ENCODE measurements at regions not wholly inside any gene's neighbourhood (a gene's known extent, or its start where the extent isn't known, plus 50 kb on each side); places are given as distances from the start of the nearest gene placed in this dataset.
A peak's percentile ranks its signal among the peaks of the same experiment; 100 is the strongest.

- Histone ChIP-seq H3F3A (ENCODE audit: low read length, unreplicated experiment) (no peaks in the 10 kb centered on the region), H2AFZ (ENCODE audit: low read length) (no peak overlapping the region), H3K79me2 (ENCODE audit: low read length) (no peaks in the 10 kb centered on the region), H3K9me3 (ENCODE audit: low read length) (no peaks in the 10 kb centered on the region), H3K4me3 (ENCODE audit: low read length) (no peak overlapping the region), H4K20me1 (ENCODE audit: low read length) (no peaks in the 10 kb centered on the region), H3K27ac (ENCODE audit: low read length) (no peak overlapping the region), H3K4me2 (ENCODE audit: low read length) (no peak overlapping the region), H3K4me1 (ENCODE audit: insufficient read depth, low read length) (no peaks in the 10 kb centered on the region), H3K36me3 (ENCODE audit: low read depth, low read length) (no peaks in the 10 kb centered on the region), H3K9me2 (replicated peaks; ENCODE audit: low read length) (no peaks in the 10 kb centered on the region), H3K9ac (ENCODE audit: low read length) (no peak overlapping the region), H3K27me3 (ENCODE audit: low read length) (no peaks in the 10 kb centered on the region)
- ATAC-seq = peak; percentile 68
- CTCF ChIA-PET = no interaction called here
- peak; percentile 57 for DNase-seq
- intact Hi-C loops (cut with micrococcal nuclease) = loop anchor here (2.0 kb wide), 1 partner anchor 326 kb away; no protein-coding TSS in a partner anchor
- TF ChIP-seq CTCF (conservative IDR thresholded peaks at IDR 0.05; ENCODE audit: low read depth, low read length) = peak; percentile 71
- TF ChIP-seq EZH2 (IDR thresholded peaks at IDR 0.05; ENCODE audit: low read length, unreplicated experiment) = no peak
- BruUV-seq (replicated peaks) = no TSS peak
- POLR2A ChIA-PET (ENCODE audit: unreplicated experiment) = no interaction called here
Measured at GRCh38 chr14:25132732-25133422, 82.9 kb upstream of the STXBP6 start.

GRCh38 chr14:25132094-25132493, 82.1 kb upstream of the STXBP6 start:
- Histone ChIP-seq H2AFZ (ENCODE audit: low read length) (no peak overlapping the region), H3K9me2 (replicated peaks; ENCODE audit: low read length) (no peaks in the 10 kb centered on the region), H4K20me1 (ENCODE audit: low read length) (no peaks in the 10 kb centered on the region), H3K36me3 (ENCODE audit: low read depth, low read length) (no peaks in the 10 kb centered on the region), H3K4me1 (ENCODE audit: insufficient read depth, low read length) (no peaks in the 10 kb centered on the region), H3K9ac (ENCODE audit: low read length) (no peak overlapping the region), H3K27ac (ENCODE audit: low read length) (no peak overlapping the region), H3K27me3 (ENCODE audit: low read length) (no peaks in the 10 kb centered on the region), H3K4me3 (ENCODE audit: low read length) (no peak overlapping the region), H3F3A (ENCODE audit: low read length, unreplicated experiment) (no peaks in the 10 kb centered on the region), H3K79me2 (ENCODE audit: low read length) (no peaks in the 10 kb centered on the region), H3K4me2 (ENCODE audit: low read length) (no peak overlapping the region), H3K9me3 (ENCODE audit: low read length) (no peaks in the 10 kb centered on the region)
- no peak for DNase-seq
- ChIA-PET POLR2A (ENCODE audit: unreplicated experiment) (no interaction called here), CTCF (no interaction called here)
- intact Hi-C loops (cut with micrococcal nuclease) = loop anchor here (2.0 kb wide), 1 partner anchor 325 kb away; no protein-coding TSS in a partner anchor
- TF ChIP-seq CTCF (conservative IDR thresholded peaks at IDR 0.05; ENCODE audit: low read depth, low read length) (no peak), EZH2 (IDR thresholded peaks at IDR 0.05; ENCODE audit: low read length, unreplicated experiment) (no peak), EZH2phosphoT487 (IDR thresholded peaks at IDR 0.05; ENCODE audit: borderline replicate concordance, low read length) (no peak)
- BruUV-seq (replicated peaks) = no TSS peak
- no peak for ATAC-seq

- Histone ChIP-seq H3K79me2 (ENCODE audit: low read length) (no peaks in the 10 kb centered on the region), H3K4me3 (ENCODE audit: low read length) (no peak overlapping the region), H3K4me1 (ENCODE audit: insufficient read depth, low read length) (no peaks in the 10 kb centered on the region), H3F3A (ENCODE audit: low read length, unreplicated experiment) (no peaks in the 10 kb centered on the region), H3K9me2 (replicated peaks; ENCODE audit: low read length) (no peaks in the 10 kb centered on the region), H3K27ac (ENCODE audit: low read length) (no peak overlapping the region), H3K36me3 (ENCODE audit: low read depth, low read length) (no peaks in the 10 kb centered on the region), H3K4me2 (ENCODE audit: low read length) (no peak overlapping the region), H2AFZ (ENCODE audit: low read length) (no peak overlapping the region), H3K9ac (ENCODE audit: low read length) (no peak overlapping the region), H3K9me3 (ENCODE audit: low read length) (0 out of 2 replicates have a peak, but pooled peaks cover 4% of the 10 kb centered on the region), H3K27me3 (ENCODE audit: low read length) (no peaks in the 10 kb centered on the region), H4K20me1 (ENCODE audit: low read length) (no peaks in the 10 kb centered on the region)
- BruUV-seq (replicated peaks) = no TSS peak
- POLR2A ChIA-PET (ENCODE audit: unreplicated experiment) = no interaction called here
- CTCF ChIA-PET = no interaction called here
- ATAC-seq (no peak), DNase-seq (no peak)
- intact Hi-C loops (cut with micrococcal nuclease) = no loop called here
- TF ChIP-seq CTCF (conservative IDR thresholded peaks at IDR 0.05; ENCODE audit: low read depth, low read length) = no peak
- no peak for TF ChIP-seq EZH2phosphoT487 (IDR thresholded peaks at IDR 0.05; ENCODE audit: borderline replicate concordance, low read length)
- TF ChIP-seq EZH2 (IDR thresholded peaks at IDR 0.05; ENCODE audit: low read length, unreplicated experiment) = no peak
Measured at GRCh38 chr14:25122843-25123242, 72.9 kb upstream of the STXBP6 start.

All from PC-3 (cell line).